Uterus (tissue), 2 donors: ENCODE measurements at regions not wholly inside any gene's neighbourhood (a gene's known extent, or its start where the extent isn't known, plus 50 kb on each side); places are given as distances from the start of the nearest gene placed in this dataset.

Experiments used
- CTCF ChIP-seq, 4 experiments: fragments of 200-600 bp in 2 of 4; fragments of 450-650 bp in 2 of 4; sonication (generic) in 2 of 4; IDR thresholded peaks; one replicate each; pipeline ENCODE4 v1.5.1; 2016 to 2019; ENCODE audit warnings: antibody characterized with exemption in 4 of 4, mild to moderate bottlenecking in 2 of 4, moderate library complexity in 1 of 4
- POLR2A ChIP-seq, 2 donors: fragments of 450-650 bp; IDR thresholded peaks; one replicate each; pipeline ENCODE4 v1.6.1; 2016; ENCODE audit warnings: antibody characterized with exemption in 2 of 2, mild to moderate bottlenecking in 1 of 2, moderate library complexity in 1 of 2

GRCh38 chr6:140732991-140733390 lies 1358.5 kb upstream of the CITED2 start:
- TF ChIP-seq POLR2A (IDR thresholded peaks at IDR 0.05) (no peak), CTCF (IDR thresholded peaks at IDR 0.05) (no peak)
